GM12878 (cell line): ENCODE measurements at regions not wholly inside any gene's neighbourhood (a gene's known extent, or its start where the extent isn't known, plus 50 kb on each side); places are given as distances from the start of the nearest gene placed in this dataset.

Source experiments
- CEBPZ ChIP-seq: fragments of 150-350 bp; IDR thresholded peaks from 2 replicates; pipeline ENCODE4 v1.6.1; 2016; ENCODE audit warnings: low read depth, low read length
- CHD2 ChIP-seq: IDR thresholded peaks from 2 replicates; pipeline ENCODE4 v1.6.1; 2011; ENCODE audit warnings: low read depth, low read length, improper control_type of control experiment, borderline replicate concordance
- CTCF ChIP-seq, 3 experiments: IDR thresholded peaks in 2 of 3; conservative IDR thresholded peaks in 1 of 3; 2 replicates each; pipeline ENCODE4 v1.5.1; 2011; ENCODE audit warnings: low read depth in 3 of 3, low read length in 3 of 3, mild to moderate bottlenecking in 3 of 3, control low read depth in 2 of 3, moderate library complexity in 2 of 3, inconsistent platforms in 1 of 3, mixed read lengths in 1 of 3; ENCODE audit not compliant: control insufficient read depth in 2 of 3, insufficient read depth in 1 of 3; ENCODE audit errors: extremely low read depth in 1 of 3
- NRF1 ChIP-seq: conservative IDR thresholded peaks from 2 replicates; pipeline ENCODE4 v1.6.1; 2011; ENCODE audit warnings: mild to moderate bottlenecking, low read depth, low read length, improper control_type of control experiment
- POLR2AphosphoS5 ChIP-seq: IDR thresholded peaks from 2 replicates; pipeline ENCODE4 v1.6.1; 2011; ENCODE audit warnings: mild to moderate bottlenecking, low read length, inconsistent platforms
- STAT3 ChIP-seq: IDR thresholded peaks from 2 replicates; pipeline ENCODE4 v1.6.1; 2011; ENCODE audit warnings: low read depth, low read length, improper control_type of control experiment
- TCF12 ChIP-seq: IDR thresholded peaks from 2 replicates; pipeline ENCODE4 v1.6.1; 2011; ENCODE audit warnings: low read depth, mild to moderate bottlenecking, low read length
- ZNF274 ChIP-seq: IDR thresholded peaks from one replicate; pipeline ENCODE4 v1.8.0; 2011; ENCODE audit not compliant: insufficient read length, insufficient read depth
- TF ChIP-seq, protein P1 (sequence below): fragments of 450-650 bp; IDR thresholded peaks from 2 replicates; pipeline ENCODE4 v1.6.1; 2016; ENCODE audit warnings: mild to moderate bottlenecking, moderate library complexity, borderline replicate concordance

GRCh38 chr17:63378411-63379375 is 67.4 kb downstream of the CYB561 start:
- no peak for TF ChIP-seq ZNF274
- no peak for TF ChIP-seq CTCF (IDR thresholded peaks at IDR 0.05 in 2 of 3, conservative IDR thresholded peaks at IDR 0.05 in 1 of 3; ENCODE audit: control insufficient read depth in 2 of 3, extremely low read depth in 1 of 3, insufficient read depth in 1 of 3, low read depth in 3 of 3, low read length in 3 of 3)
- TF ChIP-seq POLR2AphosphoS5 = no peak
- TF ChIP-seq STAT3 = no peak
- TF ChIP-seq, protein P1, sequence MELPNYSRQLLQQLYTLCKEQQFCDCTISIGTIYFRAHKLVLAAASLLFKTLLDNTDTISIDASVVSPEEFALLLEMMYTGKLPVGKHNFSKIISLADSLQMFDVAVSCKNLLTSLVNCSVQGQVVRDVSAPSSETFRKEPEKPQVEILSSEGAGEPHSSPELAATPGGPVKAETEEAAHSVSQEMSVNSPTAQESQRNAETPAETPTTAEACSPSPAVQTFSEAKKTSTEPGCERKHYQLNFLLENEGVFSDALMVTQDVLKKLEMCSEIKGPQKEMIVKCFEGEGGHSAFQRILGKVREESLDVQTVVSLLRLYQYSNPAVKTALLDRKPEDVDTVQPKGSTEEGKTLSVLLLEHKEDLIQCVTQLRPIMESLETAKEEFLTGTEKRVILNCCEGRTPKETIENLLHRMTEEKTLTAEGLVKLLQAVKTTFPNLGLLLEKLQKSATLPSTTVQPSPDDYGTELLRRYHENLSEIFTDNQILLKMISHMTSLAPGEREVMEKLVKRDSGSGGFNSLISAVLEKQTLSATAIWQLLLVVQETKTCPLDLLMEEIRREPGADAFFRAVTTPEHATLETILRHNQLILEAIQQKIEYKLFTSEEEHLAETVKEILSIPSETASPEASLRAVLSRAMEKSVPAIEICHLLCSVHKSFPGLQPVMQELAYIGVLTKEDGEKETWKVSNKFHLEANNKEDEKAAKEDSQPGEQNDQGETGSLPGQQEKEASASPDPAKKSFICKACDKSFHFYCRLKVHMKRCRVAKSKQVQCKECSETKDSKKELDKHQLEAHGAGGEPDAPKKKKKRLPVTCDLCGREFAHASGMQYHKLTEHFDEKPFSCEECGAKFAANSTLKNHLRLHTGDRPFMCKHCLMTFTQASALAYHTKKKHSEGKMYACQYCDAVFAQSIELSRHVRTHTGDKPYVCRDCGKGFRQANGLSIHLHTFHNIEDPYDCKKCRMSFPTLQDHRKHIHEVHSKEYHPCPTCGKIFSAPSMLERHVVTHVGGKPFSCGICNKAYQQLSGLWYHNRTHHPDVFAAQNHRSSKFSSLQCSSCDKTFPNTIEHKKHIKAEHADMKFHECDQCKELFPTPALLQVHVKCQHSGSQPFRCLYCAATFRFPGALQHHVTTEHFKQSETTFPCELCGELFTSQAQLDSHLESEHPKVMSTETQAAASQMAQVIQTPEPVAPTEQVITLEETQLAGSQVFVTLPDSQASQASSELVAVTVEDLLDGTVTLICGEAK = no peak
- no peak for TF ChIP-seq TCF12
- no peak for TF ChIP-seq NRF1
- TF ChIP-seq CEBPZ = no peak
- TF ChIP-seq CHD2 = no peak
